Right lobe of liver (tissue), 4 donors: ENCODE measurements at regions not wholly inside any gene's neighbourhood (a gene's known extent, or its start where the extent isn't known, plus 50 kb on each side); places are given as distances from the start of the nearest gene placed in this dataset.

ENCODE experiments used
- CTCF ChIP-seq, 4 donors: fragments of 200-600 bp in 3 of 4; fragments of 450-650 bp in 1 of 4; IDR thresholded peaks; one replicate each; pipeline versions ENCODE4 v1.5.1 to v1.8.0; 2016 to 2022; ENCODE audit warnings: antibody characterized with exemption in 4 of 4, mild to moderate bottlenecking in 2 of 4
- POLR2A ChIP-seq: fragments of 450-650 bp; IDR thresholded peaks from one replicate; pipeline ENCODE4 v1.6.1; 2017; ENCODE audit warnings: antibody characterized with exemption, mild to moderate bottlenecking
- donor health status: DM: no; HTN: no; CAD: no.
- donor health status: DM: no; HTN: no; CAD: no.
- donor health status: DM: no; HTN: yes; CAD: no.

- TF ChIP-seq CTCF (IDR thresholded peaks at IDR 0.05): peak; percentile 55 to 80 (median 66)
- no peak for TF ChIP-seq POLR2A
Measured at GRCh38 chr16:9258423-9259051, 167.1 kb downstream of the HAPSTR1 start.
